Smooth muscle cell (in vitro differentiated cells): ENCODE measurements at regions not wholly inside any gene's neighbourhood (a gene's known extent, or its start where the extent isn't known, plus 50 kb on each side); places are given as distances from the start of the nearest gene placed in this dataset.

Experiments used
- DNase-seq: peaks from one replicate; lab custom pipeline; 2025; ENCODE audit not compliant: unreplicated experiment; lab: John Stamatoyannopoulos, UW
- H2AFZ ChIP-seq: fragments of 200-600 bp; sonication (generic); 2 replicates; pipeline ENCODE4 v1.6.0; 2016; ENCODE audit warnings: antibody characterized with exemption, low read depth, mild to moderate bottlenecking
- H3F3A ChIP-seq: fragments of 200-600 bp; sonication (generic); 2 replicates; pipeline ENCODE4 v1.6.0; 2017; ENCODE audit warnings: antibody characterized with exemption, low read depth
- H3K27ac ChIP-seq: fragments of 200-600 bp; sonication (generic); 2 replicates; pipeline ENCODE4 v1.5.1; 2016; ENCODE audit warnings: low read depth, mild to moderate bottlenecking
- H3K27me3 ChIP-seq: fragments of 200-600 bp; sonication (generic); 2 replicates; pipeline ENCODE4 v1.6.1; 2016; ENCODE audit warnings: low read depth, mild to moderate bottlenecking
- H3K36me3 ChIP-seq: fragments of 200-600 bp; sonication (generic); 2 replicates; pipeline ENCODE4 v1.5.1; 2016; ENCODE audit warnings: low read depth
- H3K4me1 ChIP-seq: fragments of 200-600 bp; sonication (generic); 2 replicates; pipeline ENCODE4 v1.5.1; 2016; ENCODE audit warnings: low read depth
- H3K4me2 ChIP-seq: fragments of 200-600 bp; sonication (generic); 2 replicates; pipeline ENCODE4 v1.6.0; 2016; ENCODE audit warnings: mild to moderate bottlenecking
- H3K4me3 ChIP-seq: fragments of 200-600 bp; sonication (generic); 2 replicates; pipeline ENCODE4 v1.5.1; 2016; ENCODE audit warnings: mild to moderate bottlenecking
- H3K79me2 ChIP-seq: fragments of 200-600 bp; sonication (generic); 2 replicates; pipeline ENCODE4 v1.6.0; 2016; ENCODE audit warnings: low read depth, mild to moderate bottlenecking
- H3K9ac ChIP-seq: fragments of 200-600 bp; sonication (generic); 2 replicates; pipeline ENCODE4 v1.6.0; 2016; ENCODE audit warnings: low read depth
- H3K9me3 ChIP-seq: fragments of 200-600 bp; sonication (generic); replicated peaks from 2 replicates; pipeline ENCODE4 v1.5.1; 2016; ENCODE audit warnings: low read depth
- H4K20me1 ChIP-seq: fragments of 200-600 bp; sonication (generic); 2 replicates; pipeline ENCODE4 v1.6.0; 2016; ENCODE audit warnings: low read depth
- WGBS: methylation state at CpG from one replicate; pipeline ENCODE4 v1.1.7; 2016; ENCODE audit warnings: low lambda C conversion rate; 5-methylcytosine and 5-hydroxymethylcytosine counted together
- TF ChIP-seq, protein P1 (sequence below): fragments of 200-600 bp; sonication (generic); IDR thresholded peaks from 2 replicates; pipeline ENCODE4 v1.5.1; 2017; ENCODE audit warnings: borderline replicate concordance, mild to moderate bottlenecking, antibody characterized with exemption; ENCODE audit not compliant: insufficient read depth, poor library complexity, severe bottlenecking

DNA sequence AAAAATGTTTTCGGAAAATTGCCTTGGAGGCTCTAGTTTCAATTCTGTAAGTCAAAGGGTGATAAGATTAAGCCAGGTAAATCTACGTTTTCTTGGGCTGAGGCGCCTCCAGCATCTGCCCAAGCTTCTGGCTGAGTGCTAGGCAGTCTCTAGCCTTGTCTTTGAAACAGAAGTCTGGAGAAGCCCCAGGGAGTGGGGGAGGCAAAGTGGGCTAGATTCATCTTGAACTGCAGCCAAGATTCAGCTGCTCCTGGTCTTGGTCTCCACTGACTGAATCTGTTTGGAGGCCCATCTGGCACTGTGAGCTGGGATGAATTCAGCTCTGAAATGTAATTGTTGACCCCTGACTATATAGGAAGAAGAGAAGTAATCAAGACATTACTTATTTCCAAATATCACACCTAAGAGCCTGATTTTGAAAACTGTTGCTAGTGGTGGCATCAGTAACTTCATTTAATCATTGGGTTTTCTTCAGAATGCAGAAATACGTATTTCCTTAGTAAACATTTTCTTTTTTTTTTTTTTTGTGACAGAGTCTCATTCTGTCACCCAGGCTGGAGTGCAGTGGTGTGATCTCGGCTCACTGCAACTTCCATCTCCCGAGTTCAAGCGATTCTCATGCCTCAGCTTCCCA is 187.3 kb upstream of the LEF1 start:
- H3K79me2 ChIP-seq: no peaks in the 10 kb centered on the region
- H4K20me1 ChIP-seq: no peaks in the 10 kb centered on the region
- DNase-seq: no peak
- H3K4me3 ChIP-seq: no peak overlapping the region
- peaks cover 27% of the 10 kb centered on the region for H3F3A ChIP-seq
- H3K27ac ChIP-seq: no peak overlapping the region
- TF ChIP-seq, protein P1, sequence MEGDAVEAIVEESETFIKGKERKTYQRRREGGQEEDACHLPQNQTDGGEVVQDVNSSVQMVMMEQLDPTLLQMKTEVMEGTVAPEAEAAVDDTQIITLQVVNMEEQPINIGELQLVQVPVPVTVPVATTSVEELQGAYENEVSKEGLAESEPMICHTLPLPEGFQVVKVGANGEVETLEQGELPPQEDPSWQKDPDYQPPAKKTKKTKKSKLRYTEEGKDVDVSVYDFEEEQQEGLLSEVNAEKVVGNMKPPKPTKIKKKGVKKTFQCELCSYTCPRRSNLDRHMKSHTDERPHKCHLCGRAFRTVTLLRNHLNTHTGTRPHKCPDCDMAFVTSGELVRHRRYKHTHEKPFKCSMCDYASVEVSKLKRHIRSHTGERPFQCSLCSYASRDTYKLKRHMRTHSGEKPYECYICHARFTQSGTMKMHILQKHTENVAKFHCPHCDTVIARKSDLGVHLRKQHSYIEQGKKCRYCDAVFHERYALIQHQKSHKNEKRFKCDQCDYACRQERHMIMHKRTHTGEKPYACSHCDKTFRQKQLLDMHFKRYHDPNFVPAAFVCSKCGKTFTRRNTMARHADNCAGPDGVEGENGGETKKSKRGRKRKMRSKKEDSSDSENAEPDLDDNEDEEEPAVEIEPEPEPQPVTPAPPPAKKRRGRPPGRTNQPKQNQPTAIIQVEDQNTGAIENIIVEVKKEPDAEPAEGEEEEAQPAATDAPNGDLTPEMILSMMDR: no peak
- no peaks in the 10 kb centered on the region for H3K9me3 ChIP-seq
- no peaks in the 10 kb centered on the region for H3K27me3 ChIP-seq
- H3K4me2 ChIP-seq: peak overlapping the region; percentile 58
- no peaks in the 10 kb centered on the region for H3K36me3 ChIP-seq
- 83% methylated on average over 7 of the region's 7 CpGs for WGBS
- H3K9ac ChIP-seq: no peak overlapping the region
- H3K4me1 ChIP-seq: peaks cover 34% of the 10 kb centered on the region
- H2AFZ ChIP-seq: no peak overlapping the region

DNA sequence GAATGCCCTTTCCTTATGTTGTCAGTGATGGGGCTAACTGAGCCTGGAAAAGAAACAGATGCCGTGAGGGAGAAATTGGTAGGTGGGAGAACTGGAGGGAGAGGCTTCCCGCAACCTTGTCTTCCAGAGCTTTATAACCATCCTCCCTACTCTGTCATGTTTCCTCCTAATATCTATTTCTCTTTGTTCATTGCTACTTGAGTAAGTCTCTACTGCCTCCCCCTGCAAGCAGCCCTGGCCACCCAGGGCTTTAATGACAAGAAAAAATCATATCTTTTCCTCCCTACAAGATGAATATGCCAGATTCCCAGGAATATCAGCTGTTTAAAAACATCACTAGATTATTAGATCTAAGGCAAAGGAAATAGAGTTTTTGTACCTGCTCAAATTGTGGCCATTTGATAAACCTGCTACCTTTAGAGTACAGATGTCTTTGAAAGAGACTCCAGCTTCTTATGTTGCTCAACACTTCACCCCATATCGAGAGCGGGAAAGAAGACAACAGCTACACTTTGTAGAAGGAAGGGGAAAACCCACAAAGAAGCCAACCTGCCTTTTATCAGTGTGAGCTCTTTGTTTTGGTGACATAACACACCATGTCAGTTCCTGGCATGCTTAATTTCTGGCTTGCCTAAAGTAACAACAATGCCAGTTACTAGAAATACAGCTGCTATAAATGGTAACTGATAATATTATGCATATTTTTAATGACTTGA is 186.6 kb upstream of the LEF1 start:
- WGBS: 41% methylated on average over 4 of the region's 4 CpGs
- Histone ChIP-seq H3K4me1 (peaks cover 41% of the 10 kb centered on the region), H3K36me3 (no peaks in the 10 kb centered on the region)

DNA sequence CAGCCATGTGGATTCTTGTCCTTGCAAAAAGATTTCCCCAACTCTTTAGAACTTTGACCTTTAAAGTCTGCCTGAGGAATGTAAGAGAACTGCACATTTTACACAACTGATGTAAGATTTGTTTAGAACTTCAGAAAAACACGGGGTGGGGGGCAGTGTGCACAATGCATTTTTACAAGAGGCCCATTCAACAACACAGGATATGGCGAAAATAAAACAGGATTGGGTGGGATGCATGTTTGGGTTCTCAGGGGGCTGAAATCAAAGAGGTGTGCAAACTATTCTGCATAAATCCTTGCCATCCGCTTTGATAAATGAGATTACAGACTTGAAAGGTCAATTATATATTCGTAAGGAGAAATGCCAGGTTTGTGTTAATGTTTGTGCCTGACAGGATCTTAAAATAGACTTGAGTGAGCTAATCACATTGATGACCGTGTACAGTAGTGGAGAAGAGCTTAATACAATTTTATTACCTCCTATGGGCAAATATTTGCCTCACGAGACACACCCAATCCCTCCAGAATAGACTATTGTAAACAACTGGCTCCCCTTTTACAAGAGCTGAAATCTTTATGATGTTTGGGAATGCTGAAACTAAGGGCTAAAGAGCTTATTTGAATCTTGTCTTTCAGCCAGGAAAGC is 184.1 kb upstream of the LEF1 start:
- peak overlapping the region; percentile 82 for H3K27ac ChIP-seq
- peaks cover 45% of the 10 kb centered on the region for H3K4me1 ChIP-seq
- TF ChIP-seq, protein P1: no peak
- H3K4me3 ChIP-seq: no peak overlapping the region
- peak overlapping the region; percentile 79 for H3K4me2 ChIP-seq
- H3K27me3 ChIP-seq: no peaks in the 10 kb centered on the region
- peak overlapping the region; percentile 29 for H3K9ac ChIP-seq
- DNase-seq: no peak
- H3F3A ChIP-seq: peaks cover 18% of the 10 kb centered on the region
- no peaks in the 10 kb centered on the region for H3K9me3 ChIP-seq
- no peaks in the 10 kb centered on the region for H3K36me3 ChIP-seq
- no peaks in the 10 kb centered on the region for H3K79me2 ChIP-seq
- peak overlapping the region; percentile 28 for H2AFZ ChIP-seq
- 30% methylated on average over 6 of the region's 6 CpGs for WGBS
- no peaks in the 10 kb centered on the region for H4K20me1 ChIP-seq

More for the DNA sequence above, 186.6 kb upstream of the LEF1 start:
- Histone ChIP-seq H3F3A (peaks cover 28% of the 10 kb centered on the region), H3K4me2 (peak overlapping the region; percentile 58), H3K9me3 (no peaks in the 10 kb centered on the region), H3K4me3 (no peak overlapping the region), H3K27ac (no peak overlapping the region), H3K79me2 (no peaks in the 10 kb centered on the region), H2AFZ (peak overlapping the region; percentile 20), H3K27me3 (no peaks in the 10 kb centered on the region), H4K20me1 (no peaks in the 10 kb centered on the region), H3K9ac (no peak overlapping the region)
- TF ChIP-seq, protein P1: no peak
- DNase-seq: no peak
